AG09319 (cell line): ENCODE measurements at regions not wholly inside any gene's neighbourhood (a gene's known extent, or its start where the extent isn't known, plus 50 kb on each side); places are given as distances from the start of the nearest gene placed in this dataset.

ENCODE experiments used
- DNase-seq: peaks from one replicate; pipeline ENCODE4 v3.0.0-alpha.2; 2010; ENCODE audit warnings: low read depth; ENCODE audit errors: extremely low read depth
- TF ChIP-seq, protein P1 (sequence below): IDR thresholded peaks from 2 replicates; pipeline ENCODE4 v1.5.1; 2011; ENCODE audit warnings: low read depth, mild to moderate bottlenecking, inconsistent platforms, low read length, moderate library complexity

DNA sequence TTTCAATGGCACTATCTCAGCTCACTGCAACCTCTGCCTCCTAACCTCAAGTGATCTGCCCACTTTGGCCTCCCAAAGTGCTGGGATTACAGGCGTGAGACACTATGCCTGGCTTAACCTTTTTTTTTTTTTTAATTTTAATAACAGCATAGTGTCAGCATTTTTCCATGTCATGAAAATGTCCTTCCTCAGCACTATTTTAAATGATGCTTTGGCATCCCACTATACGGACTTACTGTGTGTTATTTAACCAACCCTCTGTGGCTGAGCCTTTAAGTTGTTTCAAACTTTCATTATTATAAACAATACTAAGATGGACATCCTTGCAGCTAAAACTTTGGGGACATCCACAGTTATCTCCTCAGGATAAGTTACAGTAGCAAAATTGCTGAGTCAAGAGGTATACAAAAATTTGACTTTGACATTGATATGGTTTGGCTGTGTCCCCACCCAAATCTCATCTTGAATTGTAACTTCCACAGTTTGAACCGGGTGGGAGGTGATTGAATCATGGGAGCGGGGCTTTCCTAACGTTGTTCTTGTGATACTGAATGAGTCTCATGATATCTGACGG lies 123.8 kb upstream of the JARID2 start:
- no peak for DNase-seq
- TF ChIP-seq, protein P1, sequence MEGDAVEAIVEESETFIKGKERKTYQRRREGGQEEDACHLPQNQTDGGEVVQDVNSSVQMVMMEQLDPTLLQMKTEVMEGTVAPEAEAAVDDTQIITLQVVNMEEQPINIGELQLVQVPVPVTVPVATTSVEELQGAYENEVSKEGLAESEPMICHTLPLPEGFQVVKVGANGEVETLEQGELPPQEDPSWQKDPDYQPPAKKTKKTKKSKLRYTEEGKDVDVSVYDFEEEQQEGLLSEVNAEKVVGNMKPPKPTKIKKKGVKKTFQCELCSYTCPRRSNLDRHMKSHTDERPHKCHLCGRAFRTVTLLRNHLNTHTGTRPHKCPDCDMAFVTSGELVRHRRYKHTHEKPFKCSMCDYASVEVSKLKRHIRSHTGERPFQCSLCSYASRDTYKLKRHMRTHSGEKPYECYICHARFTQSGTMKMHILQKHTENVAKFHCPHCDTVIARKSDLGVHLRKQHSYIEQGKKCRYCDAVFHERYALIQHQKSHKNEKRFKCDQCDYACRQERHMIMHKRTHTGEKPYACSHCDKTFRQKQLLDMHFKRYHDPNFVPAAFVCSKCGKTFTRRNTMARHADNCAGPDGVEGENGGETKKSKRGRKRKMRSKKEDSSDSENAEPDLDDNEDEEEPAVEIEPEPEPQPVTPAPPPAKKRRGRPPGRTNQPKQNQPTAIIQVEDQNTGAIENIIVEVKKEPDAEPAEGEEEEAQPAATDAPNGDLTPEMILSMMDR = no peak

DNA sequence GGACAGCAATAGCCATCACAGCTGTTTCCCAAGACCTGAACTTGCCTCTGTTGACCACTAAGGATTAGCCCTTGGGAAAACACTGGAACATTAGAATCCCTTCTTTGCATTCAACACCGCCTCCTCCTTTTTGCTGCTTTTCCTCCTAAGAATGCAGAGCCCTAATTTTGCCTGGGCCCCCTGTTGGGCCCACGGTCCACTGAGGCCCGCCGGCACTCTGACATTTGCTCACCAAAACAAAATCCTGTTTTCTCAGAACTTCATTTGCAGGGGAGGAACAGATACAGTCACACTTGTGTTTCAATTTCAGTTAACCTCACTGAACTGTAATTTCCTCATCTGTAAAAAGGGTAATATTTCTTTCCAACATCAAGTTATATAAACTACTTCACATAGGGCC lies 116.0 kb upstream of the JARID2 start:
- no peak for DNase-seq
- TF ChIP-seq, protein P1 = no peak

DNA sequence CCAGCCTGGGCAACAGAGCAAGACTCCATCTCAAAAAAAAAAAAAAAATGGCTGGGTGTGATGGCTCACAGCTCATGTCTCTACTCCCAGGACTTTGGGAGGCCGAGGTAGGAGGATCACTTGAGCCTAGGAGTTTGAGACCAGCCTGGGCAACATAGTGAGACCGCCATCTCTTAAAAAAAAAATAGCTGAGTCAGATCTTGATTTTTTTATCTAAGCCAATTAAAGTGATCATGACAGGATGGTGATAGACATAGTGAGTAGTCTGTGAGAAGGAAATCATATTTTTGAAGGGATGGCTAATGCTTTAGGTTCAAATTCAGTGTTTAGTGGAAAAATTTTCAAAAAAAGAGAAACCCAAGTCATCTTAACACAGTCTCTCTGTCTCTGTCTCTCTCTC lies 114.6 kb upstream of the JARID2 start:
- no peak for DNase-seq

GRCh38 chr6:15131651-15132061 lies 114.2 kb upstream of the JARID2 start:
- no peak for DNase-seq
- TF ChIP-seq, protein P1 = no peak

More for the DNA sequence above, 114.6 kb upstream of the JARID2 start:
- TF ChIP-seq, protein P1 = no peak

DNA sequence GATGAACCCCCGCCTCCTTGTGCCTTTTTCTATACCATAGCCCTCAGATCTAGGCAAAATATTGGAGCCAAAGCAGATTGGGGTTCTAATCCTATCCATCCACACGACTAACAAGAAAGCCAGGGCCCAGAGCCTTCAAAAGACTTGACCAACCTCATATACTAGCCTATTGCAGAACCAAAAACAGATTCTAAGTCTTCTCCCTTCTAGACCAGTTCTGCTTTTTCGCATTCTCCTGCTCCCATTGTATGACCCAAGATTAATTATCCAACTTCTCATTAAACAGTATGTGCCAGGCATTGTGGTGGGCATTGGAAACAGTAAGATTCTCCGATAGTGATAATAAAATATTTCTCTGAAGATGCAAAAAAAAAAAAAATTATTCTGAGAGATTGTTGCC lies 113.7 kb upstream of the JARID2 start:
- TF ChIP-seq, protein P1 = no peak
- DNase-seq = no peak

GRCh38 chr6:15132854-15133670 lies 112.8 kb upstream of the JARID2 start:
- TF ChIP-seq, protein P1 = no peak
- no peak for DNase-seq

- TF ChIP-seq, protein P1 = no peak
- DNase-seq = no peak
Measured at GRCh38 chr6:15137086-15137485, 108.8 kb upstream of the JARID2 start.
